H1 (cell line): ENCODE measurements at regions not wholly inside any gene's neighbourhood (a gene's known extent, or its start where the extent isn't known, plus 50 kb on each side); places are given as distances from the start of the nearest gene placed in this dataset.

Source experiments
- CTCF ChIA-PET: fragments of 300-600 bp; sonication (Branson Sonifier 250); formaldehyde crosslinking; loops from one replicate; lab custom pipeline; 2021; ENCODE audit not compliant: partially characterized antibody; lab: Charles Lee
- POLR2A ChIA-PET: fragments of 300-600 bp; sonication (Branson Sonifier 250); formaldehyde crosslinking; loops from one replicate; lab custom pipeline; 2021; ENCODE audit warnings: inconsistent platforms; ENCODE audit not compliant: partially characterized antibody; lab: Charles Lee
- DNase-seq, 2 experiments: peaks; one replicate each; pipeline versions ENCODE4 v3.0.0 to v3.0.0-alpha.2; 2010 to 2022; ENCODE audit warnings: low spot score in 2 of 2, low read depth in 1 of 2, mixed read lengths in 1 of 2
- FAIRE-seq: peaks from 2 replicates; lab custom pipeline; 2011; peaks lifted over from hg19 to GRCh38; lab: Jason Lieb, UNC
- H2AFZ ChIP-seq: 2 replicates; pipeline ENCODE4 v1.8.1; 2012; ENCODE audit warnings: low read length, inconsistent platforms
- H2AK5ac ChIP-seq: 2 replicates; pipeline ENCODE4 v1.6.1; 2013; ENCODE audit warnings: low read depth, low read length
- H2BK120ac ChIP-seq: replicated peaks from 2 replicates; pipeline ENCODE3; 2013; ENCODE audit warnings: low read depth, low read length, inconsistent platforms
- H2BK12ac ChIP-seq: 2 replicates; pipeline ENCODE4 v1.6.1; 2013; ENCODE audit warnings: low read depth, low read length
- H2BK15ac ChIP-seq: 2 replicates; pipeline ENCODE4 v1.6.1; 2013; ENCODE audit warnings: low read length
- H2BK20ac ChIP-seq: 2 replicates; pipeline ENCODE4 v1.6.1; 2013; ENCODE audit warnings: low read length
- H2BK5ac ChIP-seq: 2 replicates; pipeline ENCODE4 v1.6.1; 2013; ENCODE audit warnings: low read depth, low read length
- H3K14ac ChIP-seq: 2 replicates; pipeline ENCODE4 v1.6.1; 2013; ENCODE audit warnings: inconsistent platforms; ENCODE audit not compliant: insufficient read length
- H3K18ac ChIP-seq: 2 replicates; pipeline ENCODE4 v1.6.1; 2013; ENCODE audit warnings: low read length; ENCODE audit errors: extremely low read depth
- H3K23ac ChIP-seq: 2 replicates; pipeline ENCODE4 v1.6.1; 2013; ENCODE audit warnings: inconsistent platforms; ENCODE audit not compliant: insufficient read length
- H3K23me2 ChIP-seq: 2 replicates; pipeline ENCODE4 v1.6.1; 2013; ENCODE audit warnings: low read depth, low read length
- H3K27ac ChIP-seq: 2 replicates; pipeline ENCODE4 v1.6.1; 2011; ENCODE audit warnings: low read depth, low read length, inconsistent platforms
- H3K27me3 ChIP-seq, 4 experiments: replicated peaks in 1 of 4; 1 replicate in 1 of 4; 2 replicates in 3 of 4; pipeline versions ENCODE4 v1.6.1 to v1.8.1; 2011 to 2013; ENCODE audit warnings: low read length in 3 of 4, mild to moderate bottlenecking in 3 of 4, inconsistent platforms in 2 of 4, mixed read lengths in 2 of 4, moderate library complexity in 1 of 4; ENCODE audit not compliant: control insufficient read depth in 3 of 4, insufficient read depth in 3 of 4; ENCODE audit errors: extremely low read depth in 1 of 4
- H3K36me3 ChIP-seq, 4 experiments: 2 replicates each; pipeline versions ENCODE4 v1.6.1 to v1.8.1; 2011 to 2013; ENCODE audit warnings: mild to moderate bottlenecking in 4 of 4, low read length in 3 of 4, moderate library complexity in 2 of 4, control low read depth in 1 of 4, inconsistent platforms in 1 of 4; ENCODE audit not compliant: insufficient read depth in 4 of 4, control insufficient read depth in 2 of 4
- H3K4ac ChIP-seq: replicated peaks from 2 replicates; pipeline ENCODE3; 2013; ENCODE audit warnings: low read length, low read depth, mixed read lengths, inconsistent platforms; ENCODE audit not compliant: insufficient read length
- H3K4me1 ChIP-seq, 4 experiments: replicated peaks in 1 of 4; 1 replicate in 1 of 4; 2 replicates in 3 of 4; pipeline versions ENCODE4 v1.6.1 to v1.8.1; 2011 to 2013; ENCODE audit warnings: low read length in 3 of 4, inconsistent platforms in 2 of 4, mixed read lengths in 1 of 4; ENCODE audit not compliant: insufficient read depth in 4 of 4, control insufficient read depth in 3 of 4
- H3K4me2 ChIP-seq, 2 experiments: 2 replicates each; pipeline versions ENCODE4 v1.6.1 to v1.8.1; 2011 to 2013; ENCODE audit warnings: low read depth in 2 of 2, low read length in 2 of 2, control low read depth in 1 of 2, inconsistent platforms in 1 of 2, mild to moderate bottlenecking in 1 of 2; ENCODE audit not compliant: insufficient read depth in 1 of 2
- H3K4me3 ChIP-seq, 4 experiments: fragments of 200-600, 300-600 bp in 1 of 4; sonication (generic), shearing (Covaris generic), sonication (Bioruptor Twin) in 1 of 4; 2 replicates each; pipeline versions ENCODE4 v1.5.1 to v1.8.1; 2011 to 2016; ENCODE audit warnings: low read length in 4 of 4, low read depth in 3 of 4, control low read depth in 2 of 4, inconsistent platforms in 2 of 4, mild to moderate bottlenecking in 2 of 4, mixed read lengths in 1 of 4, moderate library complexity in 1 of 4; ENCODE audit not compliant: insufficient read depth in 2 of 4; ENCODE audit errors: extremely low read depth in 1 of 4
- H3K56ac ChIP-seq: replicated peaks from 2 replicates; pipeline ENCODE3; 2013; ENCODE audit warnings: low read depth, mild to moderate bottlenecking, mixed read lengths, low read length, inconsistent platforms; ENCODE audit not compliant: insufficient read length
- H3K79me1 ChIP-seq: 2 replicates; pipeline ENCODE4 v1.6.1; 2013; ENCODE audit warnings: low read depth, low read length, control low read depth
- H3K79me2 ChIP-seq, 2 experiments: 2 replicates each; pipeline versions ENCODE4 v1.6.1 to v1.8.1; 2012 to 2013; ENCODE audit warnings: low read length in 2 of 2, mild to moderate bottlenecking in 2 of 2, inconsistent platforms in 1 of 2; ENCODE audit not compliant: insufficient read depth in 2 of 2, control insufficient read depth in 1 of 2
- H3K9ac ChIP-seq, 4 experiments: replicated peaks in 1 of 4; 1 replicate in 1 of 4; 2 replicates in 3 of 4; pipeline versions ENCODE4 v1.6.1 to v1.8.1; 2011 to 2013; ENCODE audit warnings: low read depth in 3 of 4, low read length in 3 of 4, control low read depth in 2 of 4, mild to moderate bottlenecking in 2 of 4, moderate library complexity in 2 of 4, inconsistent platforms in 1 of 4; ENCODE audit errors: extremely low read depth in 1 of 4
- H3K9me3 ChIP-seq, 2 experiments: 2 replicates each; pipeline versions ENCODE4 v1.6.1 to v1.8.1; 2012 to 2013; ENCODE audit warnings: mild to moderate bottlenecking in 2 of 2, moderate library complexity in 2 of 2, control low read depth in 1 of 2, inconsistent platforms in 1 of 2, low read depth in 1 of 2, low read length in 1 of 2, mixed read lengths in 1 of 2; ENCODE audit not compliant: insufficient read depth in 2 of 2
- H4K20me1 ChIP-seq, 2 experiments: replicated peaks in 1 of 2; 2 replicates each; pipeline versions ENCODE3 to v1.8.1; 2011 to 2013; ENCODE audit warnings: inconsistent platforms in 2 of 2, low read length in 2 of 2, mild to moderate bottlenecking in 1 of 2; ENCODE audit not compliant: insufficient read depth in 2 of 2, control insufficient read depth in 1 of 2
- H4K5ac ChIP-seq: 2 replicates; pipeline ENCODE4 v1.6.1; 2013; ENCODE audit warnings: low read length, low read depth, mixed read lengths, inconsistent platforms; ENCODE audit not compliant: insufficient read length
- H4K8ac ChIP-seq: 2 replicates; pipeline ENCODE4 v1.8.0; 2013; ENCODE audit warnings: mild to moderate bottlenecking, moderate library complexity, low read length, inconsistent platforms; ENCODE audit not compliant: insufficient read depth; ENCODE audit errors: extremely low read depth
- H4K91ac ChIP-seq: replicated peaks from 2 replicates; pipeline ENCODE3; 2013; ENCODE audit warnings: low read length, mixed read lengths, inconsistent platforms; ENCODE audit not compliant: insufficient read length
- WGBS, 2 experiments: shearing (Covaris generic) in 1 of 2; methylation state at CpG; one replicate each; pipeline versions ENCODE4 v1.1.6 to v1.1.7; 2013 to 2015; ENCODE audit warnings: low lambda C conversion rate in 2 of 2, mixed read lengths in 2 of 2, inconsistent platforms in 1 of 2, low coverage in 1 of 2, missing lambda C conversion rate in 1 of 2; ENCODE audit not compliant: insufficient replicate concordance in 2 of 2, insufficient coverage in 1 of 2, insufficient read length in 1 of 2; ENCODE audit errors: extremely low coverage in 1 of 2, missing lambda C conversion rate in 1 of 2; 5-methylcytosine and 5-hydroxymethylcytosine counted together

GRCh38 chr3:66140743-66141372 is 79.9 kb upstream of the SLC25A26 start:
- H3K9me3 ChIP-seq = no peaks in the 10 kb centered on the region; a peak in 1 of 4 replicates
- no peak overlapping the region for H3K4me3 ChIP-seq
- H3K79me2 ChIP-seq = no peaks in the 10 kb centered on the region
- FAIRE-seq (no peak), DNase-seq (no peak)
- no peak overlapping the region for H2AK5ac ChIP-seq
- no peaks in the 10 kb centered on the region for H3K27me3 ChIP-seq
- H3K4me2 ChIP-seq = no peak overlapping the region
- no peak overlapping the region for H4K5ac ChIP-seq
- no peak overlapping the region for H3K18ac ChIP-seq
- no peaks in the 10 kb centered on the region for H3K23me2 ChIP-seq
- H4K20me1 ChIP-seq = no peaks in the 10 kb centered on the region
- no peak overlapping the region for H3K56ac ChIP-seq
- H3K4ac ChIP-seq = no peak overlapping the region
- 91% methylated on average over 7 of the region's 7 CpGs; no CpG with 5 or more reads in 1 of the 2 experiments for WGBS, 2 experiments
- H3K23ac ChIP-seq = no peak overlapping the region
- H4K91ac ChIP-seq = no peak overlapping the region
- no peak overlapping the region for H2AFZ ChIP-seq
- no peak overlapping the region for H4K8ac ChIP-seq
- H3K79me1 ChIP-seq = no peaks in the 10 kb centered on the region
- no peak overlapping the region for H2BK5ac ChIP-seq
- POLR2A ChIA-PET = no interaction called here
- no peak overlapping the region for H2BK15ac ChIP-seq
- no peak overlapping the region for H2BK120ac ChIP-seq
- no peak overlapping the region for H2BK12ac ChIP-seq
- H3K9ac ChIP-seq = no peak overlapping the region
- H3K27ac ChIP-seq = no peak overlapping the region
- H3K4me1 ChIP-seq = no peaks in the 10 kb centered on the region; a peak in 1 of 7 replicates
- H3K36me3 ChIP-seq = no peaks in the 10 kb centered on the region
- CTCF ChIA-PET = interaction anchor here (0.6 to 1.2 kb wide), 2 partner anchors 137 to 168 kb away, joined by 4 read pairs; no protein-coding TSS in a partner anchor
- no peak overlapping the region for H2BK20ac ChIP-seq
- no peak overlapping the region for H3K14ac ChIP-seq
